Adrenal gland (tissue), 5 donors: ENCODE measurements at regions not wholly inside any gene's neighbourhood (a gene's known extent, or its start where the extent isn't known, plus 50 kb on each side); places are given as distances from the start of the nearest gene placed in this dataset.

Experiments used
- CTCF ChIP-seq, 6 experiments: fragments of 450-650 bp in 4 of 6; fragments of 200-600 bp in 2 of 6; sonication (generic) in 1 of 6; IDR thresholded peaks; 1 replicate in 5 of 6; 2 replicates in 1 of 6; pipeline versions ENCODE4 v1.5.1 to v1.8.0; 2016 to 2021; ENCODE audit warnings: antibody characterized with exemption in 6 of 6, mild to moderate bottlenecking in 2 of 6, moderate library complexity in 1 of 6
- POLR2A ChIP-seq, 2 donors: fragments of 450-650 bp; IDR thresholded peaks; one replicate each; pipeline ENCODE4 v1.6.1; 2017; ENCODE audit warnings: antibody characterized with exemption in 2 of 2, mild to moderate bottlenecking in 2 of 2, moderate library complexity in 1 of 2
- donor health status: DM: no; HTN: no; CAD: no.

- no peak for TF ChIP-seq CTCF (IDR thresholded peaks at IDR 0.05)
- TF ChIP-seq POLR2A (IDR thresholded peaks at IDR 0.05), result no peak
Measured at GRCh38 chr7:98555403-98555802, 61.7 kb upstream of the NPTX2 start.
